ENCODE measurements at regions not wholly inside any gene's neighbourhood (a gene's known extent, or its start where the extent isn't known, plus 50 kb on each side); places are given as distances from the start of the nearest gene placed in this dataset.

GRCh38 chr2:133641497-133641896, 73.2 kb upstream of the NCKAP5 start:
- peak; percentile 42 to 50 for TF ChIP-seq CTCF (conservative IDR thresholded peaks at IDR 0.05; ENCODE audit: low read depth in 2 of 2)
- TF ChIP-seq EZH2phosphoT487 (IDR thresholded peaks at IDR 0.05; ENCODE audit: unreplicated experiment) = no peak
- no peak for TF ChIP-seq POLR2AphosphoS5 (IDR thresholded peaks at IDR 0.05; ENCODE audit: low read depth)
- TF ChIP-seq EZH2 (IDR thresholded peaks at IDR 0.05; ENCODE audit: low read depth, unreplicated experiment) = no peak
- no peak for TF ChIP-seq REST (IDR thresholded peaks at IDR 0.05; ENCODE audit: unreplicated experiment)
- no peak for TF ChIP-seq JUNB (IDR thresholded peaks at IDR 0.05; ENCODE audit: unreplicated experiment)

All from GM23338 (cell line).